ENCODE measurements at regions not wholly inside any gene's neighbourhood (a gene's known extent, or its start where the extent isn't known, plus 50 kb on each side); places are given as distances from the start of the nearest gene placed in this dataset.
"Not testable (repeated sequence)": the region's sequence is repeated elsewhere in the genome, so short reads cannot be mapped to it uniquely, and the experiment has no call there.

DNA sequence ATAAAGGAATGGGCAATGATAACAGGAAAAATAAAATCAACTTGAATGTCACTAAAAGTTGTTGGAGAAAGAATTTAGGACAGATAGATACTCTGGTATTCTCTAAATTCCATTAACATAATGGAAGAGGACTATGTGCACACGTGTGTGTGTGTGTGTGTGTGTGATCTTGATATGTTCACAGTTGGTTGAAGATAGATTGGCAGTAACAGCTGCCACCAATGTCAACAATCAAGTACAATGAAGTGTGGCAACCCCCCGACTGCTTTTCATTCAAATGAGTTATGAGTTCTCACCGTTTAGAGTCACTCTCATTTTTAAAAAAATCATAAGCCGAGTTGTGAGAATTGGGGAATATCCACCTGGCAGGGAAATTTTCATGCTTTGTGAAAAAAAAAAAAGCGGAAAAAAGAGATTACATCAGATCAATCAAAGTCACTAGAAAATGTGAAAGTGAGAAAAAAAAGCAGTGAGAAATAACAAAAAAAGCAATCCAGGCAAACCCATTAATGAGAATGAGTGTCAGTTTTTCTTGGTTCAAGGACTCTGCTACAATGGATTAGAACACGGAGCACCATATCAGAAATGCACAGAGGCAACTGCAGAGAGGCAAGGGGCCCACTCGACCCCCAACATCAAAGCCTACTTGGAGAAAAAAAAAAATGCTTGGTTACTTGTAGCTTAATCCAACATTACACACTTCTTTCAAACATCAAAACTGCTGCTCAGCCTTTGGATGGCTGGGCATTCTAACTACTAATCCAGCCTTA is 414.9 kb upstream of the PITX2 start:
- no peak for DNase-seq (ENCODE audit: low read depth)

DNA sequence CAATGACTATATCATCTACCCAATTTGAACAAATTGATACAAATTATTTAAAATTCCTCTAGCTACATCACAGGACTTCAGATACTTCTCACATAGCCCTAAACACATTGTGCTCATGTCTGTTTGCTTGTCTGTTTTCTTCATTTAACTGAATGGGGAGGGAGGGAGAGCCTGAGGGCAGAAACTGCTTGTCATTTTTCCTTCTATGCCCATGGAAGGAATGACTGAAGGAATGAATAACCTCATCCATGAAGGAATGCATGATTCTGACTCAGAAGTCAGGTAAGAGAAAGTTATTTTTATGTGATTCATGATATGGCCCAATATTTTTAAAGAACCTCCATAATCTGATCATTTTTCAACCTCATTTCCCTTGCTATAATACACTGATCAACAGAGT is 418.0 kb upstream of the PITX2 start:
- DNase-seq (ENCODE audit: low read depth), result no peak

DNA sequence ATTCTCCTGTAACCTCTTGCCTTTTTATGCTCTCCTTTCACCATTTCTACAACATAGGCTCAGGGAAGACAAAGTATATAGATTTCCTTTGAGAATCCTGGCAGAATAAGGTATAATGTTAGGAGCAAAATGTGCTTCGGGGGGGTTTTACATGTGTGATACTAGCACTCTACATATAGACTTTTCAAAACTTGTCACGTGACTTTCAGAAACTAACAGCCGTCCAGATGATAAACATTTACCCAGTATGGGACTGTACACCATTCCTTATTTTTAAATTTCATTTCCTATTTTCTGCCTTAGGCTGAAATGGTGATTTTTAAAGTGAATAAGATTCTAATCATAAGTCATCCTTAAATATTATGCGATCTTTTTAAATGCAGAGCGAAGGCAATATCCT is 420.4 kb upstream of the PITX2 start:
- DNase-seq (ENCODE audit: low read depth), result no peak

DNA sequence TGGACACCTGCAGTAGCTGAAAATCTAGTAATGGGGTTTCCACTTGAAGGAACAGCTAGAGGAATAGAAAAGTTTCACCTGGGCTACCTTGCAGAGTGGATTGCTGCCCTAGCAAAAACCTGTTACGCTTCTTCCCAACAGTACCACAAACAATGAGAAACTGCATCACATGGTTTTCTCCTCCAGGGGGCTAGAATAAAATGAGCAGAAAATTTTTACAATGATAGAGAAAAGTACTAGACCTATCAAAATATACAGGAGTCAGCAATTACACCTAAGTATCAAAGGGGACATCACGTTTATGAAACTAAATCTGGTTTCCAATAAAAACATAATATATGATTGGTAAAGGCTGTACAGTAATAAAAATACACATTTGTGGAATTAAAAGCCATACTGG is 423.1 kb upstream of the PITX2 start:
- DNase-seq (ENCODE audit: low read depth), result no peak

DNA sequence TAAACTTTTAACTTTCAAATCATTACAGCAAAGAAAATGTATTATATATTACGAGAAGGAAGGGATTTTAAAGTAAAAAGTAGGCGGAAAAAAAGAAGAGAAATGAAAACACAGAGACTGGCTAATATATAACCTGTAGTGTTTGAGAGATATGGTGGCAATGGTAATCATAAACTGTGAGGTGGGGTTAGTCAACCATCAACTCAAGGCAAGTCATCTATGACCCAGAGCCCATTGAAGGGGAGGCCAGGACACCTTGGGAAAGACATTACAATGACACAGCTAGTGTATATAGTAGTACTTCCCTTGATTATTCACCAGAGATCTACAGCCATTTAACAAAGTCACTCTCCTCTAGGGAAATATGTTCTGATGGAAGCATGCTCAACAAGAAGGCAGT is 423.9 kb upstream of the PITX2 start:
- DNase-seq (ENCODE audit: low read depth), result no peak

DNA sequence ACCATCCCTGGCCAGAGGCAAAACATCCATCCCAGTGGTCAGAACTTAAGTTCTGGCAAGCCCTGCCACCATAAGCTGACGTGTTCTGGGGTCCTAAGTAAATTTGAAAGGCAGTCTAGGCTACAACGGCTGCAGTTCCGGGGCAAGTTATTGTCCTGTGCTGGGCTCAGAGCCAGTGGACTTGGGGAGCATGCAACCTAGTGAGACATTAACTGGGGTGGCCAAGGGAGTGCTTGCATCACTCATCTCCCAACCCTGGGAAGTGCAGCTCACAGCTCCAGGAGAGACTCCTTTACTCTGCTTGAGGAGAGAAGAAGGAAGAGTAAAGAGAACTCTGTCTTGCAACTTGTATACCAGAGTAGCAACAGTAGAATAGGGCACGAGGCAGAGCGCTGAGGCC is 425.4 kb upstream of the PITX2 start:
- no peak for DNase-seq (ENCODE audit: low read depth)

DNA sequence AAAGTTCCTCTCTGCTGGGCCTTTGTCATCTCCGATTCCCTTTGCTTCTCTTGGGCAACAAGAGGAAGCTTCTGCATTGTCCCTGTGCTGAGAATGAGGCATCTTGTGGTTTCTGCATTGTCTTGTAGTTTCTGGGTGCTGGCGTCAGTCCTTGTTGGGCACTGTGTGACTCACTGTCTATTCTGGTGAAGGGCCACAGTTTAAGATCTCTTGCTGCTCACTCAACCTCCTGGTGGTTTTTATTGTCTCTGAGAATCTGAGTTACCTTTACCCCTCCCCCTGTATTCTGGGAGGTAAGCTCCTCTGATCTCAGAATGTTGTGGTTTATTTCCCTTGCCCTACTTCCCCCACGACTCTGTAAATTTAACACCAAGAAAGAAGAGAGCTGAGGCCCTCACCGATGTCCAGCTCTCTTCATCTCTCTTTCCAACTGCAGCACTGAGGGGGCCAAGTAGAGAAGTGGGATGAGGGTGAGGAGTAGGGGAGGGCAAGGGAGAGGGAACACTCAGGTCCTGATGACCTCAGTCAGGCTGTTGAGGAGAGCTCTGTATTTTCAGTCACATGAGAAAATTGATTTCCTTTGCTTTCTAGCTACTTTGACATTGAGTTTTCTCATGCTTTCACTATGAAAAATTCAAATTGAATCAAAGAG is 441.6 kb upstream of the PITX2 start:
- no peak for DNase-seq (ENCODE audit: low read depth)

DNA sequence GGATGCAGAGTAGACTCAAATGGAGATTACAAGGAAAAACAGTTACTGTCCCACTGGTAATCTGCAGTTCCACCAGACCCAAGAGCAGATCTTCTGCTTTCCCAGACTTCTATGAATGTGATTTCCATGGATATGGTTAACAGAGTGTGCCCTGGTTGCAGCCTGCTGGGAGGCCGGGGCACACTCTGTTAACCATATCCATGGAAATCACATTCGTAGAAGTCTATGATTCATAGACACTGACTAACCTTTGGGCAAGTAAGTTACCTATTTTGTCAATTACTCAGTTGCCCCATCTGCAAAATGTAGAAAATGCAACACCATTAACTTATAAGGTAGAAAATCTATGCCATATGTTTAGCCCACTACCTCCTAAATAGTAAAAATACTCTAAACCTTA is 443.1 kb upstream of the PITX2 start:
- no peak for DNase-seq (ENCODE audit: low read depth)

DNA sequence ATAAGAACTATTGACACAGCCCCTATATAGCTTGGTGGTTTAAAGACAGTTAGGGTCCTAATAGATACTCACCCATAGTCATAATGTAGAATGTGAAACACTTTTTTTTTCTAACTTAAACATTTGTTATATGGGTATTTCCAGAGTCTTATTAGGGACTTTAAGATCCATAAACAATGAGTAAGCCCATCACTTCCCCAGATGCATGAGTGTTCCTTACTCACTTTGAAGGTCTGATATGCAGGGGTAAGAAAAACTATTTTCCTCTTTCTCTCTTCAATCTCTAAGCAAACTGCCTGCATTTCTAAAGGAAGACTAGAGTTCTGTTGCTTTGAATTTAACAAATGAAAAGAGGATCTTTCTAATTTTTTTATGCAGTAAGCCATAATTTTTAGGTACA is 443.6 kb upstream of the PITX2 start:
- DNase-seq (ENCODE audit: low read depth), result no peak

DNA sequence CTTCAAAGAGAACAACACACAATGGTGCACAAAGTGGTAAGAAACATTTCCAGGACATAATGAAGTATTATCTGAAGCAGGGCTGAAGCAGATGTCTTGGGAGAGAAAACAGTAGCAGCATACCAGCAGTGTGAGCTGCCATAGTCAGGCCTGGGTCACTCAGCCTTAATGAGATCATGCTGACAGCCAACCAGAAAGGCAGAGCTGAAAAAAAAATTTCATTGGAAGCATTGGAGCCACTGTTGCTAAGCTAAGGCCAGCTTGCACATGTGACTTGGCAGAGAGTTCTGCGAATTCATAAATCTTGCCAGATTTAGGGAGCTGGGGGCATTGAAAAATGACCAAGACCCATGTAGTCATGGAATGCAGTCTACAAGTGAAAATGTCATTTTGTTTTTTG is 444.0 kb upstream of the PITX2 start:
- DNase-seq (ENCODE audit: low read depth), result no peak

DNA sequence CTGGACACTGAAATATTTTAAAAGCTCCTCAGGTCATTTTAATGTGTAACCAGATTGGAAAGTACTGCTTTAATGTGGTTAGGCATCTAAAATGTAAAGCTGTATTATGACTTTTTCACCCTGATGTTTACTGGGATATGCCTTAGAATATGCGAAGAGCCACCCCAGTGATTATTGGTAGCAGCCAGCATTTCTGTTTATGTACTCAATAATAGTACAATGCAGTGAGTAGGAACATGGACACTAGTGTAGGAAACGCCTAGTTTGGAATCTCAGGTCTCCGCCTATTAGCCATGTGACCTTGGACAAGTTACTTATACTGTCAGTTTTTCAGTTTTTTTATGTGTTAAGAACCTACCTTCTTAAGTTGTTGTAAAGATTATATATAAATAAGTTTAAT is 446.0 kb upstream of the PITX2 start:
- no peak for DNase-seq (ENCODE audit: low read depth)

DNA sequence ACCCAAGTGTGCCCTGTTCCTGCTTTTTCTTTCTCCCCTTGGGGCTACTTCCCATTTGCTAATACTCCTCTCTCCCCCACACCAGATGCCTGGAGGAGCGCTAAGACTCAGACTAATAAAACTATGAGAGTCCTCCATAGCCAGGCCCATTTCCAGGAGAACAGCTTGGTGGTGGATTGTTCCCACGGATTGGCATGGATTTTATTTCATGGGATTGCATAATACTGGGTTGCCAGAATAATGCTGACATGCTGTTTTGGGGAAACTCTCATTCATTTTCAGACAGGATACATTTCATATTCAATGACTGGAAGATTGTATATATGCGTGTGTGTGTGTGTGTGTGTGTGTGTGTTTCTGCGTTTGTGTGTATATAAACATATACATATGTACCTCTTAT is 447.5 kb upstream of the PITX2 start:
- DNase-seq (ENCODE audit: low read depth), result no peak

DNA sequence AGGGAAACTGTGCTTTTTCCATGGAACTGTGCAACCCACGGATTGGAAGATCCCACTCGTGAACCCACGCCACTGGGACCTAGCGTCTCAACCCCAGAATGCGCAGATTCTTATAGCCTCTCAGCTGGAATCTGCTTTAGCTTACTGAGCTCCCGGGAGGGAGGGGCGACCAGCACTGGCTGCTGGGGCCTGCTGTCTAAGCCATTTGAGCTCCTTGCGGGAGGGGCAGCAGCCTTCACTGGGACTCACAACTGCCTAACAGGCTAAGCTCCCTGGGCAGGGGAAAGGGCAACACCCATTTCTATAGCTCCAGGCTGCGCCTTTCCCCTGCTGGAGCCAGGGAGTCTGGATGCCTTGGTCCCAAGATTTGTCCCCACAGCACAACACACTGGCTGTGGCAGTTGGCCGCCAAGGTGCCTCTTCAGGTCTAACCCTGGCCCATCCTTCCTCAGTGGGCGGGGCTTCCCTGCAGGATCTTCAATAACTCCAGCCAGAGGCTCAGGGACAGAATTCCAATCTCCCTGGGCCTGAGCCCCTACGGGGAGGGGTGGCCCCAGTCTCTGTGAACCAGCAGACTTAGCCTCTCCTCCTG is 451.7 kb upstream of the PITX2 start:
- DNase-seq (ENCODE audit: low read depth), result no peak

DNA sequence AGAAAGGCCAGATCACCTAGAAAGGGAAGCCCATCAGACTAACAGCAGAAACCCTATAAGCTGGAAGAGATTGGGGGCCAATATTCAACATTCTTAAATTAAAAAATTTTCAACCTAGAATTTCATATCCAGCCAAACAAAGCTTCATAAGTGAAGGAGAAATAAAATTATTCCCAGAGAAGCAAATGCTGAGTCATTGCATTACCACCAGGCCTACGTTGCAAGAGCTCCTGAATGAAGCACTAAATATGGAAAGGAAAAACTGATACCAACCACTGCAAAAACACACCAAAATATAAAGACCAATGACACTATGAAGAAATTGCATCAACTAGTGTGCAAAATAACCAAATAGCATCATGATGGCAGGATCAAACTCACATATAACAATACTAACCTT is 453.4 kb upstream of the PITX2 start:
- not testable (repeated sequence) for DNase-seq (ENCODE audit: low read depth)

DNA sequence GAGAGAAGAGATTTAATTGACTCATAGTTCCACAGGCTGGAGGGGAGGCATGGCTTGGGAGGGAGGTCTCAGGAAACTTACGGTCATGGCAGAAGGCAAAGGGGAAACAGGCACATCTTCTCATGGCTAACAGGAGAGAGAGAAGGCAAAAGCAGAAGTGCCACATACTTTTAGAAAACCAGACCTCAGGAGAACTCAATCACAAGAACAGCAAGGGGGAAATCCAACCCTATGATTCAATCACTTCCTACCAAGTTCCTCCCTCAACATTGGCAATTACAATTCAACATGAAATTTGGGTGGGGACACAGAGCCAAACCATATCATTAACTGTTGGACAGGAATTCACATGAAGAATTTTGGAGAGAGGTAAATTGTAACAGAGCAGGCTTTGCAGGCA is 485.3 kb upstream of the PITX2 start:
- DNase-seq (ENCODE audit: low read depth), result no peak

DNA sequence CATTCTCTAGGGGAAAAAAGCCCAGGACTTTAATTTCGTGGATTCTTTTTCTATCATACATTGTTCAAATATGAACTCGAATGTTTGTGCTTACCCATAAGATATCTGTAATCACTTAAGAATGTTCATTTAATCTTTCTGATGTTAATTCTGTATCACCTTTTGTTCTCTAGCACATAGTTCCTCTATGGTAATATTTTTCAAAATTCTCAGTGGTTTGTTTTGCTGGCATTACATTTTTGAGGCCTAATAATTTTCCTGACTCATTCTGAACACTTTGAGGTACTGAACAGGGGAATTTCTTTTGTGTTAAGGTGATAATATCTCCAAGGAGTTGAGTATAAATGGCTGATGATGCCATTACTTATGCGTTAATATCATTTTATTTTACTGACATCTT is 490.7 kb upstream of the PITX2 start:
- no peak for DNase-seq (ENCODE audit: low read depth)

DNA sequence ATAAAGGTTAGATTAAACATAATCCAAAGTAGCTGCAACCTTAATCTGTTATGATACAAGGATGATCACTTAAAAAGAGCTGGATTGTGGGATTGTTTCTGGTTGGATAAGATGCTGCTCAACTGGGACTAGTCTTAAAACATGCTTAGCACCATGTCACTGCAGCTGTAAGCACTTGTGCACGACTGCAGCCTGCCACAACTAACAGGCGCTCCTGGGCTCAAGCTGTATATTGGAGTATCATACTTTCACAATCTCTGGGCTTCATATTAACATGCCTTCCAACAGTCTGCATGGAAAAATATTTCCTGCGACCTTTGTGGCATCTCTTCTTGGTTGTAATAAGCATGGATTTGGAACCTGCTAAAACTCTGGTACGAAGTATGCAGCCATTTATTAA is 493.0 kb upstream of the PITX2 start:
- DNase-seq (ENCODE audit: low read depth), result no peak

DNA sequence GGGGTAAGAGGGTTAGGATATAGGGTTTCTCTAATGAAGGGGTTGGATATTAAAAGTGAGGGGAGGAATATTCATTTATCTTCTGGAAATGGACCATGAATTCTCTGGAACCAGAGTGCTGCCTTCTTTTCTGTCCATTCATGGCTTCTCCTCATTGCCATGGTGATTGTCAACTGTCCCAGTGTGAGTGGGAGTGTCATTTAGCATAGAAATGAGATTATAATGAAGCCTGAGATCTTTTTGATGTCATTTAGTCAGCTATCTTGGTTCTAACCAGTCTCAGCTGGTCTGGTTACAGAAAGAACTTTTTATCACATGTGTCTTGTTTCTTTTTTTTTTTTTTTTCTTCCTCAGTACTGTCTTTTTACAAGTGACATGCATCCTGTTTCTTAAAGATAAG is 497.3 kb upstream of the PITX2 start:
- no peak for DNase-seq (ENCODE audit: low read depth)

DNA sequence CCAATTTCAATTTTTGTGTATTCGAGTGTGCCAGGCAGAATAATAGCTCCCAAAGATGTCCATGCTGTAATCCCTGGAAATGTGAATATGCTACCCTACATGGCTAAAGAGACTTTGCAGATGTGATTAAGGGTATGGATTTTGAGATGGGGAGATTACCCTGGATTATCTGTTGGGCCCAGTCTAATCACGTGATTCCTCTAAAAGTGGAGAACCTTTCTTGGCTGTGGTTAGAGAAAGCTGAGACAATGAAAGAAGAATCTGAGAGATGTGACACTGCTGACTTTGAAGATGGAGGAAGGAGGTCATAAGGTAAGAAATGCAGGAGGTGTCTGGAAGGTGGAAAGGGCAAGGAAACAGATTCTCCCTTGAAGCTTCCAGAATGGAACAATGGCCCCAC is 503.5 kb upstream of the PITX2 start:
- no peak for DNase-seq (ENCODE audit: low read depth)

DNA sequence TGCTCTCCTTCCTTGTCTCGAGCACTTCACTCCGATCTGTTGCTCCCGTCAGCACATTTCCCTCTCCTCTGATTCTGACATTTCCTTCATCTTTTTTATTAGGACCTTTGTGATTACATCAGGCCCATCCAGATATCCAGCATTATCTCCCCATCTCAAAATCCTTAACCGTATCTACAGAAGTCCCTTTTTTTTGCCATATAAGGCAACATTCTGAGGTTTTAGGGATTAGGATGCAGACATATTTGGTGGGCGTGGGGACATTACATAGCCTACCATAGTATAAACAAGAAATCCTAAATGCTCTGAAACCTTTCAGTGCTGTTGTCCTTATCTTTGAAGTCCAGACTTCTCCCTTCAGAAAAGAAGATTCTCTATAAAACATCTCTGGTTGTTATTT is 505.0 kb upstream of the PITX2 start:
- DNase-seq (ENCODE audit: low read depth), result no peak

DNA sequence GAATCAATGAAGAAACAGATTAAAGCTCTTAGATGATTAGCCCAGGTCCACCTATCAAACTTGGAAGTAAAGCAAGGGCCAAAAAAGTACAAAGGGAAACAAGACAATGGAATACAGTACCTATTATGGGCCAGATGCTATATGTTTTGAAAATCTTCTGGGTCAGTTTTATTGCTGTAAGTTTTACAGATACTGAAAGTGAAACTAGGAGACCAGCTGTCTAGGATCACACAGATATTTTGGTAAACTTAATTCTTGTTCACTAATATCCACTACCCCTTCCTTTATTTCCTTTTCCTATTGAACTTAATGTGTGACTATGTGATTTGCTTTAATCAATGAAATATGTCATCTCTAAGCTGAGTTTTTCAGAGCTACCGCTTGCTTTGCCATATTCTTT is 505.4 kb upstream of the PITX2 start:
- no peak for DNase-seq (ENCODE audit: low read depth)

DNA sequence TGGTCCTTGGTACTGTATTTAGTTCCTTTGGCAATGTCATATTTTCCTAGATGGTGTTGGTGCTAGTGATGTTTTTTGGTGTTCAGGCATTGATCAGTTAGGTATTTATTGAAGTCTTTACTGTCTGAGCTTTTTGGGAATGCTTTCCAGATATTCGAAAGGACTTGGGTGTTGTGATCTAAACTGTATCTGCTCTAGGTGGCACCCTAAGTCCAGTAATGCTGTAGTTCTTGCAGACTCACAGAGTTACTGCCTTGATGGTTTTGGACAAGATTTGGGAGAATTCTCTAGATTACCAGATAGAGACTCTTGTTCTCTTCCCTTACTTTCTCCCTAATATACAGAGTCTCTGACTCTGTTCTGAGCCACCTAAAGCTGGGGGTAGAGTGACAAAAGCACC is 513.6 kb upstream of the PITX2 start:
- no peak for DNase-seq (ENCODE audit: low read depth)

DNA sequence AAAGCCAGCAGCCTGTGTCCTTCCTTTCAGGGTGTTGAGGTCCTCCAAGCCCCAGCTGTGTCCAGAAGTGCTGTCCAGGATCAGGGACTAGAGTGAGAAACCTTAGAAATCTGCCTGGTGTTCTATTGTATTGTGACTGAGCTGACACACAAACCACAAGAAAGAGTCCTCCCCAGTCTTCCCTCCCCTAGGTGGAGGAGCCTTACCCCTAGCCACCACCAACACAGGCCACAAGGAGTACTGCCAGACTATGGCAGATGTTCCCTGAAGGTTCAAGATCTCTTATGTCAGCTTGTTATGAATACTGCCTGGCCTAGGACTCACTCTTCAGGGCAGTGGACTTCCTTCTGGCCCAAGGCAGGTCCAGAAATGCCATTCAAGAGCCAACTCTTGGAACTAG is 514.1 kb upstream of the PITX2 start:
- no peak for DNase-seq (ENCODE audit: low read depth)

DNA sequence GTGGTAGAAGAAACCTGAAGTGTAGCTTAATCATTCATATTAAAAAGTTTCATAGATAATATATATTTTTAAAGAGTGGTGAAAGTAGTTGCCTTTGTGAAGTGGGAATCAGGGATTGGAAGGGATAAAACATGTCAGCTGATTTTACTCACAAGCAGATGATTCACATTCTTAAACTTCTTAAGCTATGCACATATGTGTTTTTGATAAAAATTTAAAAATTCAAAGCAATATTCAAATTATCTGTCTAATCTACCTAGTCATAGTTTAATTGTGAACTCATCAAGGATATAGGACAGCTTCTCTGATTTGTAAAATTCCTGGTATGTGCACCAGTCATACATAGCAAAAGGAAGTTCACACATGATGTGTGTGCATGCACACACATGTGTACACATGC is 520.6 kb upstream of the PITX2 start:
- DNase-seq (ENCODE audit: low read depth), result no peak

Measured in activated T-cell treated with anti-CD3 and anti-CD28 coated beads for 1 hour (primary cell).